Fibroblast of peridontal ligament (primary cell): ENCODE measurements at regions not wholly inside any gene's neighbourhood (a gene's known extent, or its start where the extent isn't known, plus 50 kb on each side); places are given as distances from the start of the nearest gene placed in this dataset.
A peak's percentile ranks its signal among the peaks of the same experiment; 100 is the strongest.

Experiments
- DNase-seq: peaks from one replicate; pipeline ENCODE4 v3.0.0-alpha.2; 2010; ENCODE audit errors: extremely low read depth

GRCh38 chr9:13990994-13991393 lies 322.9 kb downstream of the NFIB start:
- DNase-seq = no peak

- no peak for DNase-seq
Observed at GRCh38 chr9:13990331-13990730, 323.6 kb downstream of the NFIB start.

- no peak for DNase-seq
Observed at GRCh38 chr9:13988944-13989343, 325.0 kb downstream of the NFIB start.

- no peak for DNase-seq
Observed at GRCh38 chr9:13983607-13984006, 330.3 kb downstream of the NFIB start.

GRCh38 chr9:13979941-13980318 lies 334.0 kb downstream of the NFIB start:
- DNase-seq = no peak

- DNase-seq = no peak
Observed at GRCh38 chr9:13975611-13976290, 338.2 kb downstream of the NFIB start.

- DNase-seq = peak; percentile 21
Observed at GRCh38 chr9:13974891-13975290, 339.1 kb downstream of the NFIB start.

- no peak for DNase-seq
Observed at GRCh38 chr9:13971966-13972655, 341.8 kb downstream of the NFIB start.

- DNase-seq = no peak
Observed at GRCh38 chr9:13971415-13971814, 342.5 kb downstream of the NFIB start.

GRCh38 chr9:13970426-13970825 lies 343.5 kb downstream of the NFIB start:
- no peak for DNase-seq

GRCh38 chr9:13970018-13970417 lies 343.9 kb downstream of the NFIB start:
- no peak for DNase-seq

GRCh38 chr9:13967438-13967837 lies 346.5 kb downstream of the NFIB start:
- no peak for DNase-seq

GRCh38 chr9:13967011-13967410 lies 346.9 kb downstream of the NFIB start:
- DNase-seq = no peak

- DNase-seq = no peak
Observed at GRCh38 chr9:13963005-13963653, 350.8 kb downstream of the NFIB start.

- DNase-seq = no peak
Observed at GRCh38 chr9:13962006-13962405, 351.9 kb downstream of the NFIB start.

GRCh38 chr9:13960011-13960765 lies 353.8 kb downstream of the NFIB start:
- DNase-seq = no peak

GRCh38 chr9:13958672-13959071 lies 355.3 kb downstream of the NFIB start:
- no peak for DNase-seq

- no peak for DNase-seq
Observed at GRCh38 chr9:13957089-13957488, 356.9 kb downstream of the NFIB start.

- DNase-seq = peak; percentile 20
Observed at GRCh38 chr9:13956107-13956506, 357.8 kb downstream of the NFIB start.

- DNase-seq = no peak
Observed at GRCh38 chr9:13952906-13953305, 361.0 kb downstream of the NFIB start.

- no peak for DNase-seq
Observed at GRCh38 chr9:13948037-13948436, 365.9 kb downstream of the NFIB start.

- DNase-seq = no peak
Observed at GRCh38 chr9:13943176-13943575, 370.8 kb downstream of the NFIB start.
